ENCODE measurements at regions not wholly inside any gene's neighbourhood (a gene's known extent, or its start where the extent isn't known, plus 50 kb on each side); places are given as distances from the start of the nearest gene placed in this dataset.

DNA sequence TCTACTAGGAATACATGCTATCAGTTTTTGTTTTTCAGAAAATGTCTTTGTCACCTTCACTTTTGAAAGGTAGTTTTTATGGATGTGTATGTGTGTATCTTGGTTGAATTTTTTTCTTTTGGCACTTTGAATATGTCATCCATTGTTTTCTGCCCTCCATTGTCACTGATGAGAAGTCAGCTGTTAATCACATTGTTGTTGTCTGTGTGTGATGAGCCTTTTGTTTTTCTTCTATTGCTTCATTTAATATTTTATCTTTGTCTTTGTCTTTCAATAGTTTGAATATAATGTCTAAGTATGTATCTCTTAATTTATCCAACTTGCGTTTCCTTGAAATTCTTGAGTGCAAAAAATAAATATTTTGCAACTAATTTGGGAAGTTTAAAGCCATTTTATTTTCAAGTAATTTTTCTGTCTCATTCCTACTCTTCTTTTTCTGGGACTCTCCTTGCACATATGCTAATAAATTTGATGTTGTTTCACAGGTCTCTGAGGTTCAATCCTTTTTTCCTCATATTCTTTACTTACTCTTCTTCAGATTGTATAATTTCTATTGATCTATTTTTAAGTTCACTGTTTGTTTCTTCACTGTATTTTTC, 546.9 kb upstream of the GHITM start:
- no peak for DNase-seq

DNA sequence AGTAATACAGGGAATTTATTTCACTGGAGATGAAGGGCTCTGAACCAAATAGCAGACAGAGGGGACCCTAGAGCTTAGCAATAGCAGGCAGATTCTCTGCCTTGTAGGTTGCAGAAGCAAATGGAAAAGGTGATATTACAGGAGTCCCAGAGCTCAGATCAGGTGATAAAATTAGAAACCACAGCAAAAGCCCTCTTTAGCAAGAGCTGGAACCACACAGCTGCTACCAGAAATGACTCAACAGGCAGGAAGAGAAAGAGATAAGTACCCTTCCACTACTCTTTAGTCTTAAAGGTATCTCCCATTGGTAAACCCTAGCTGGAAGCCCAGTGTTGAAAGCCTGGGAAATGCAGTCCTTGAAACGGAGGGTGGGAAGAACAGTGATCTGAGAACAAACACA, 535.6 kb upstream of the GHITM start:
- DNase-seq = no peak

DNA sequence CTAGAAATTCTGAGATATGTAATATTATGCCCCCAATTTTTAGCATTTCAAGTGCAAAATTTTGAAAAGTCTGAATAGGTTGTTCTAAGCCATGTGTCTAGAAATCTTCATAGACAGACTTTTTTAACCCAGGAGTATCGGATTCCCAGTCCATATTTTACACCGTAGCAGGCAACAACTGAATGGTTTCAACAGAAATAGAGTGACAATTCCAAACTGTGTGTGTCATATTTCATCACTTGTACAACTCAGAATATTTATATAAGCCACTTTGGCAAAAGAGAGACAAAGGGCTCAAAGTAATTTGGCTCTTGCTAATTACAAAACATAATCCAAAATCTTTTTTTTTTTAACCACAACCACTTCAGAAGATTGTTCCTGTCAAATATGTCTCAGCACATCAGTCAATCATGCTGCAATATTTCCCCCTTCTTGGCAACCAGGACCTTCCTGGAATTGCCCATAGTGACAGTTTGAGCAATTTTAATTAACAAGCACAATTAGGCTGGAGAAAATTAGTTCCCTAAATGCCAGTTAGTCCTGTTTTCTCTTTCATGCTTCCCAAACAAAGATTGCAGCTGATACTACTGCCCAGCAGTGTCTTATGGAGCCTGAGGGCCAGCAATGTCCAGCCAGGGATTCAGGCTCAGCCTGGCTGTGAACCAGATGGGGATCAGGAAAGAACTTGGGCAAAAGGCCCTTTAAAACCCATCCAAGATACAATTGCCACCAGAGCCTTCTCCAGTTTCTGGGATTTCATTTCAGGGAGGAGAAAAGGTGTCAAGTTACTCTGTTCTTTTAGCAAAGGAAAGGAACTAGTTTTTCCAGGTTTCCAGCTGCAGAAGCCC, 533.3 kb upstream of the GHITM start:
- no peak for DNase-seq

GRCh38 chr10:83607959-83608745, 531.2 kb upstream of the GHITM start:
- DNase-seq = no peak

GRCh38 chr10:83612050-83612449, 527.3 kb upstream of the GHITM start:
- no peak for DNase-seq

DNA sequence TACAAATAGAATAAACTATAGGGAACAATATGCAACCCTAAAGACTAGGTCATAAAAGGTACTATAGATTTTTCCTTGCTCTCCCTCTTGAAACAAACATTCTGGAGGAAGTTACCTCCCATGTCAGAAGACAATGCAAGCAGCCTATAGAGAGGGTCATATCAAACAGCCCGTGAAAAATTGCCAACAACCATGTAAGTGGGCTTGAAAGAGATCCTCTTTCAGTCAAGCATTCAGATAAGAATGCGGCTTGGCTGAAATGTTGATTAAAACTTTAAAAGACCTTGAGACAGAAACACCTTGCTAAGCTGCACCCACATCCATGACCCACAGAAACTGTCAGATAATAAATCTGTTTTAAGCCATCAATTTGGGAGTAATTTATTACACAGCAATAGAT, 526.6 kb upstream of the GHITM start:
- DNase-seq = no peak

- DNase-seq = no peak
These were observed 522.1 kb upstream of the GHITM start for GRCh38 chr10:83617172-83617571.

DNA sequence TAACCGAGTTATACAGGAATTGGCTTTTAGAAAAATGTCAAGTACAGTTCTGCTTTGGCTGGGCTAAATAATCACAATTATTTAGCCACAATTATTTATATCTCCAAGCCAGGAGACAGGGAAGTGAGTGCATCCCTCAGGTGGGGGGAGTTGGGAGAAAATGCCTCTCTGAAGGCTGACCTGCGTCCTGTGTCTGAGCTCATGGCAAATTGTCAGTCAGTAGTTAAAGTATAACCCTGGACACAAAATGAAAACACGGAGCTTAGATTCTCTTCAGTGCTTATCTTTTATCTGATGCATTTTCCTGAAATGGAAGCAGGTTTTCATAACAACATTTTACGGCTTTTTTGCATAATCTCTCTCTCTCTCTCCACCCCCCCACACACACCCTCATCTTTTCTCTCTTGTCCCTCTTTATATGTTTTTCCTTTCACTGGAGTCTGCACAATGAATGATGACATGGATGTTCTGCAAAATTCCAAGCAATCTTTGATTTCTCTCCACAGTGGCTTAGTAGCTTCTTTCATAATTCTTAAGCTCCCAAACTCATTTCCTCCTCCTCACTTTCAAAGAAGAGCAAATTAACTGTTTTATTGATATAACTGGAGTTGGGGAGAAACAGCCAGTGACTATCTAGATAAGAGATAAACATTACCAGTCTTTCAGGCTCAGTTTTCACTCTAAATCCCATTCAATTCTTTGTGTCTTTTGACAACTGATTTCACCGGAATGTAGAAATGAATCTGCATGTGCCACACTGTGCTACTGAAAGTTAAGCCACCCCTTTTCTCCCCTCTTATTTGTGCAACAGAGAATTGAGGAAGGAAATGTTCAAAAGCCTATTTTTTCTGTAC, 521.4 kb upstream of the GHITM start:
- DNase-seq = no peak

GRCh38 chr10:83625831-83626360, 513.4 kb upstream of the GHITM start:
- DNase-seq = no peak

DNA sequence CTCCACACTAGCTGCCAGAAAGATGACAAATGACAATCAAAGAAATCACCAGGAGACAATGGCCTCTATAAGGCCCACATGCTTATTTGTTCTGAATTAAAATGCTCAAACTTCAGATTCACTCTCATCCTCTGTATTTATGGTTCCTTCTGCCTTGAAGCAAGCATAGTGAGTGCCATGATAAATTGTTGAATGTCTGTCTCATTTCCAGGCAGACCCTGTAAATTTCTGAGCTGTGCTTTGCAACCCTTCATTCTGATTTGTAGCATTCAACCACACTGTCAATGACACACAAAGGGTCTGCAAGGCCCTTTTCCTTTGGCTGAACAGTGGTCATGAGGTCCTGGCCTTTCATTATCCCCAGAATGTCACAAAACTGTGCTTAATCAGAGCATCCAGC, 506.6 kb upstream of the GHITM start:
- DNase-seq = no peak

DNA sequence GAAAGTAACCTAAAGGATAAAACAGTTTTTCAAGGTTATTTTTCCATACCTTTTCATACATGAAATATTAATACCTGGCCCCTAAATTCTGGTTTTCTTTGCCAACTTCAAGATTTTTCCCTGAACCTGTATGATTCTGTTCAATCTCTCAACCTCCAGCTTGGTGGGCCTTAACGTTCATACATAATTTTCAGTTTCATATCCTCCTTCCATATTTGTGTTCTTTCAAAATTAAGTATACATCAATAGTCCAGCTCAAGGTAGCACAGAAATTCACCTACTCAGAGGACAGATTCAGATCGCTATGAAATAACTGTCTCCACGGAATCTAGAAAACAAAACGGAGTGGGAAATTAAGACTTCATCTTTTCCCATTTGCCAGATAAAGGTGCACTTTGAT, 505.8 kb upstream of the GHITM start:
- no peak for DNase-seq

- no peak for DNase-seq
These were observed 502.5 kb upstream of the GHITM start for GRCh38 chr10:83636826-83637225.

DNA sequence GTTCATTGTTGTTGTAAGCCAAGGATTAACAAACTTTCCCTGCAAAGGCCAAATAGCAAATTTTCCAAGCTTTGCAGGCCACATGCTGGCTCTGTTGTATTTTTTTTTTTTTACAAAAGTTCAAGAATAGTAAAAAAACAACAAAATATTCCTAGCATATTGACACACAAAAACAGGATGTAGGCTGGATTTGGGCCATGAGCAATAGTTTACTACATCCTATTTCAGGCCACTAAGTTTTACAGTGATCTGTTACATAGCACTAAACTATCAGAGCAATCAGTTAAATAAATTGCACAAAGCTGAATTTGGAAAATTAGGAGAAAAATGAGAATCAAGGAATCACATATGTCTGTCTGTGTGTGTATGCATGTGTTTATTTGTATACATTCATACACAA, 491.8 kb upstream of the GHITM start:
- no peak for DNase-seq

GRCh38 chr10:83648201-83648600, 491.1 kb upstream of the GHITM start:
- no peak for DNase-seq

DNA sequence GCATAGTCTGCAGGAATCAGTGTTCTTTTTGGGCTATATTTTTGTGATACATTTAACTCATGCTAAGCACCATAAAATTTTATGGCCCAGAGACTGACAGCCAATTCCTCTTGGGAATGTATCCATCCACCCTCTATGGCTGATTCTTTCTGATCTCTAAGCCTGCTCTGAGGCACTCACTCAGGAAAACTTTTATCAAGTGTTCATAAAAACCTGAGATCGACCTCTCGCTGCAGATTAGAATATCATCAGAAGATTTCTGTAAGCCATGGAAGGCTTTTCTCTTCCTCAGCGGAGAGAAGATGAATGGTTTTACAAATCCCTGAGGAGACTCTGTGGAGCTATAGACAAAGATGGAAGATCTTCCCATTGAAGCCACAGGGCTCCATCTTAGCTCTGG, 489.8 kb upstream of the GHITM start:
- no peak for DNase-seq

- DNase-seq = no peak
These were observed 484.6 kb upstream of the GHITM start for GRCh38 chr10:83654689-83655088.

DNA sequence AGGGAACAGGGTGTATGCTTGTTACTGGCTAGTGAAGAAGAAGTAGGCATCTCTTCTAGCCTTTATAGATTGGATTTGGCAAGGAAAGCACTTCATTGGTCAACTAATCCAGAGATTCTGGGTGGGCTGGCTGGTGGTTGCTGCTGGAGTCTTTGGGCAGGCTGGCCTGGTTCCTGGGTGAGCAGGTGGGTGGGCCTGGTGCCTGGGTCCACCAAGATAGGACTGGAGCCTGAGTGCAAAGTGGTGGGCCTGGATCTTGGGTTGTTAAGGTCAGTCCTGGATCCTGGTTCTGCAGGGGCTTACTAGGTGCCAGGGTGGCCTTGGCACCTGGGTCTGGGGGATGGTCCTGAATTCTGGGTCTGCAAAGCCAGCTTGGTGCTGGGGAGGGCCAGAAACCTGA, 482.4 kb upstream of the GHITM start:
- no peak for DNase-seq

DNA sequence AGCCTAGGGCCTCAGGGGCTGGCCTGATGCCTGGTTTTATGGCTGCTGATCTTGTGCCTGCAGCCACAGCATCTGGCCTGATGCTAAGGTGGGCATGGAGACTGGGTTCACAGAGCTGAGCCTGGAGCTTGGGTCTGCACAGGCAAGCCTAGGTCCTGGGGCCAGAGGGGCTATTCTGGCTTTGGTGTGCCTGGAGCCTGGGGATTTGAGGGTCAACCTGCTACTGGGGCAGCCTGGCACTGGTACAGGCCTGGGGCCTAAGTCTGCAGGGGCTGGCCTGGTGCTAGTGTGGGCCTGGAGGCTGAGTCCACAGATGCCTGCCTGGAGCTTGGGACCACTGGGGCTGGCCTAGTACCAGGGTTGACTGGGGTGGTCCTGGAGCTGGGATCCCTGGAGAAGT, 481.8 kb upstream of the GHITM start:
- no peak for DNase-seq

- no peak for DNase-seq
These were observed 475.4 kb upstream of the GHITM start for GRCh38 chr10:83663918-83664317.

- no peak for DNase-seq
These were observed 472.5 kb upstream of the GHITM start for GRCh38 chr10:83666762-83667161.

DNA sequence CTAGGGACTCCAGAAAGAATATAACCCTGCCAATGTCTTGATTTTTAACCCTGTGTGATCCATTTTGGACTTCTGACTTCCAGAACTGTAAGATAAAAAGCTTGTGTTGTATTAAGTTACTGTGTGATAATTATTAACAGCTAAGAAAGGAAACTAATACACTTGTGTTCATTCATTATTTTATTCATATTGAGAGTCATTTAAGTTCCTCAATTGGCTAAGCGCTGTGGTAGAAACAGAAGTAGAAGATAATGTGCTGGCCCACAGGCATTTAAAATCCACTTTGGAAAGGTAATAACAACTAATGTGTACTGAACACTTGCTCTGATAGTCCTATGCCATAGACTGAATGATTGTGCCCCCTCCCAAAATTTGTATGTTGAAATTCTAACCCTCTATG, 471.7 kb upstream of the GHITM start:
- DNase-seq = no peak

- DNase-seq = no peak
These were observed 466.0 kb upstream of the GHITM start for GRCh38 chr10:83673316-83673715.

DNA sequence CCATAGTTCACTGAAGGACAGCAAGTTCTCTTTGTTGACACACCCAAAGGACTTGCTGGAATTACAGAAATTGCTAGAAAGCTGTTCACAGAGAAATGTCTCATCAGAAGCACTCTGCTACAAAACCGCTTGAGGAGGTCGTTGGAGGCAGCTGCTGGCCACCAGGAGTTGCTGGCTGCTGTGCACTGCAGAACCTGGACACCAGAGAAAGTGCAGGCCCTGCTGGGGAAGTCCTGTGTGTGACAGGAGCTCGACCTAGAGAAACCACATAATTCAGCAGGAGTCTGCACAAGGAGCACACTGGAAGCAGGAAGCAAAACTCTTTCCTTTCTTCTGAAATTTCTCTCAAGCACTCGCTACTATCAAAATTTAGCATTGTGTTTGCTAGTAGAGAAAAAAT, 461.5 kb upstream of the GHITM start:
- no peak for DNase-seq
